ENCODE measurements at regions not wholly inside any gene's neighbourhood (a gene's known extent, or its start where the extent isn't known, plus 50 kb on each side); places are given as distances from the start of the nearest gene placed in this dataset.
A peak's percentile ranks its signal among the peaks of the same experiment; 100 is the strongest.

- Histone ChIP-seq H3K4me1 (ENCODE audit: control insufficient read depth, insufficient read depth, low read length) (peaks cover 14% of the 10 kb centered on the region), H3K9ac (ENCODE audit: extremely low read depth, low read length, poor library complexity, severe bottlenecking) (peak overlapping the region; percentile 7), H3K36me3 (ENCODE audit: control insufficient read depth, insufficient read depth, low read length) (no peaks in the 10 kb centered on the region), H3K27me3 (ENCODE audit: control insufficient read depth, insufficient read depth, low read length, poor library complexity, severe bottlenecking) (no peaks in the 10 kb centered on the region), H3K9me3 (ENCODE audit: control insufficient read depth, low read length) (no peaks in the 10 kb centered on the region), H3K4me3 (ENCODE audit: low read length) (no peak overlapping the region), H3K27ac (ENCODE audit: low read depth, low read length) (no peak overlapping the region)
- no peak for DNase-seq
- peaks cover 10% of the 10 kb centered on the region for H3K27me3 Mint-ChIP-seq (ENCODE audit: insufficient read depth)
- H3K4me1 Mint-ChIP-seq, result peaks cover 29% of the 10 kb centered on the region
- H3K27ac Mint-ChIP-seq, result peak overlapping the region; percentile 89
- 70 to 100% methylated on average over 1 to 3 of the region's 3 CpGs for WGBS, 2 experiments (ENCODE audit: insufficient coverage in 1 of 2, insufficient read length in 1 of 2)
- H3K4me3 Mint-ChIP-seq, result peak overlapping the region; percentile 13
- no peak for TF ChIP-seq CTCF (conservative IDR thresholded peaks at IDR 0.05)
- peaks cover 3% of the 10 kb centered on the region for H3K9me3 Mint-ChIP-seq
- no peaks in the 10 kb centered on the region for H3K36me3 Mint-ChIP-seq (ENCODE audit: low read depth)
Observed at GRCh38 chr21:41641510-41641815, 125.4 kb downstream of the RIPK4 start.

DNA sequence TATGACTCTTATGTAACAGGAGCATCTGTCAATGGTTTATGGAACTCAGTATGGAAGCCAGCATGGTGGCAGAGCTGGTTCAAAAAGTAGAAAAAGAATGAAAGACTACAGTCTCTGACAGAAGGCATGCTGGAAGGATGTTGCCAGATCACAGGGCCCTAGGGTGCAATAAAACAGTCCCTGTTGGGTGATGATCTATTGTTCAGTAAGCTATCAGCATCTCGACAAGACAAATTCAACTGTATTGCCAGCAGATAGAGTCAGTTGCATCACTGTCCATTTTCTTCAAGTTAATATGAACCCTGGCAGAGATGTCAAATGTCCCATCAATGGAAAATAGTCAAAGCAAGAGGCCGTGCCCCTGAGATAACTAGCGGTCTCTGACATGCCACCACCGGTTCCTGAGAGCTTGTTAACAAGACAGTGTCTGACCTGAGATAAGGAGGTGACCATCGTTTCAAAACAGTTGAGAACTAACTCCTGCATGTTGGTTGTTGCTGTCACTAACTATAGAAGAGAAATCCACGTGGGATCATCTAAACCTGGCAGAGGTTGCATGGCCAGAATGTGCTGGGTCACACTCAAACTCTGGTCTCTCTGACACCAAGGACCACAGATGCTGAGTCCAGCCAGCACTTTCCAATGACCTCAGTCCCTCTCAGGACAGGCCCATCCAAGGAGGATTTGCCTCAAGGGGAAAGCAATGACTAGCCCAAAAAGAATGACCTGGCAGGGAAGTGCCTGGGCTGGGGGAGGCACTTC is 125.9 kb downstream of the RIPK4 start:
- Mint-ChIP-seq H3K27ac (peak overlapping the region; percentile 89), H3K27me3 (ENCODE audit: insufficient read depth) (peaks cover 10% of the 10 kb centered on the region), H3K4me1 (peaks cover 29% of the 10 kb centered on the region), H3K9me3 (peaks cover 3% of the 10 kb centered on the region), H3K36me3 (ENCODE audit: low read depth) (no peaks in the 10 kb centered on the region), H3K4me3 (no peak overlapping the region)
- H3K9me3 ChIP-seq (ENCODE audit: control insufficient read depth, low read length), result no peaks in the 10 kb centered on the region
- WGBS, 2 experiments (ENCODE audit: insufficient coverage in 1 of 2, insufficient read length in 1 of 2), result 83 to 85% methylated on average over 5 to 6 of the region's 6 CpGs
- no peak overlapping the region for H3K9ac ChIP-seq (ENCODE audit: extremely low read depth, low read length, poor library complexity, severe bottlenecking)
- no peaks in the 10 kb centered on the region for H3K36me3 ChIP-seq (ENCODE audit: control insufficient read depth, insufficient read depth, low read length)
- peaks cover 14% of the 10 kb centered on the region for H3K4me1 ChIP-seq (ENCODE audit: control insufficient read depth, insufficient read depth, low read length)
- DNase-seq, result no peak
- no peak for TF ChIP-seq CTCF (conservative IDR thresholded peaks at IDR 0.05)
- H3K4me3 ChIP-seq (ENCODE audit: low read length), result no peak overlapping the region
- H3K27ac ChIP-seq (ENCODE audit: low read depth, low read length), result no peak overlapping the region
- no peaks in the 10 kb centered on the region for H3K27me3 ChIP-seq (ENCODE audit: control insufficient read depth, insufficient read depth, low read length, poor library complexity, severe bottlenecking)

GRCh38 chr21:41639766-41640165 is 127.1 kb downstream of the RIPK4 start:
- peaks cover 29% of the 10 kb centered on the region for H3K4me1 Mint-ChIP-seq

More at GRCh38 chr21:41639766-41640165, 127.1 kb downstream of the RIPK4 start:
- peaks cover 3% of the 10 kb centered on the region for H3K9me3 Mint-ChIP-seq
- TF ChIP-seq CTCF (conservative IDR thresholded peaks at IDR 0.05), result no peak
- Histone ChIP-seq H3K27me3 (ENCODE audit: control insufficient read depth, insufficient read depth, low read length, poor library complexity, severe bottlenecking) (no peaks in the 10 kb centered on the region), H3K4me3 (ENCODE audit: low read length) (no peak overlapping the region), H3K9ac (ENCODE audit: extremely low read depth, low read length, poor library complexity, severe bottlenecking) (no peak overlapping the region), H3K27ac (ENCODE audit: low read depth, low read length) (no peak overlapping the region), H3K36me3 (ENCODE audit: control insufficient read depth, insufficient read depth, low read length) (no peaks in the 10 kb centered on the region), H3K4me1 (ENCODE audit: control insufficient read depth, insufficient read depth, low read length) (peaks cover 14% of the 10 kb centered on the region), H3K9me3 (ENCODE audit: control insufficient read depth, low read length) (no peaks in the 10 kb centered on the region)
- no peak overlapping the region for H3K4me3 Mint-ChIP-seq
- H3K27ac Mint-ChIP-seq, result no peak overlapping the region
- no peaks in the 10 kb centered on the region for H3K36me3 Mint-ChIP-seq (ENCODE audit: low read depth)
- 81 to 87% methylated on average over 5 of the region's 5 CpGs for WGBS, 2 experiments (ENCODE audit: insufficient coverage in 1 of 2, insufficient read length in 1 of 2)
- peaks cover 15% of the 10 kb centered on the region for H3K27me3 Mint-ChIP-seq (ENCODE audit: insufficient read depth)
- DNase-seq, result no peak
